ENCODE measurements at regions not wholly inside any gene's neighbourhood (a gene's known extent, or its start where the extent isn't known, plus 50 kb on each side); places are given as distances from the start of the nearest gene placed in this dataset.

GRCh38 chr9:28616310-28616709 lies 1043.0 kb upstream of the C9orf72 start:
- intact Hi-C loops (cut with micrococcal nuclease; ENCODE audit: unreplicated experiment) (no loop called here), in situ Hi-C loops (cut with MboI) (no loop called here)
- CTCF ChIA-PET: no interaction called here
- H3K9ac ChIP-seq (ENCODE audit: control insufficient read depth, insufficient read depth, low read length): no peak overlapping the region
- SMC1A ChIA-PET (ENCODE audit: uncharacterized antibody, unreplicated experiment): no interaction called here
- no peak for ATAC-seq
- POLR2A ChIA-PET: no interaction called here
- H4K20me1 ChIP-seq (ENCODE audit: control insufficient read depth, insufficient read depth): no peaks in the 10 kb centered on the region
- no peaks in the 10 kb centered on the region for H3K4me1 ChIP-seq (ENCODE audit: control insufficient read depth, insufficient read depth, low read length)
- no TSS peak for BruUV-seq (replicated peaks)
- H3K4me2 ChIP-seq (ENCODE audit: control insufficient read depth, insufficient read depth): no peak overlapping the region
- no peaks in the 10 kb centered on the region for H3K79me2 ChIP-seq (ENCODE audit: control insufficient read depth, insufficient read depth, low read length)
- DNase-seq (ENCODE audit: low read depth, low spot score): no peak
- no peaks in the 10 kb centered on the region for H3K9me3 ChIP-seq (replicated peaks; ENCODE audit: control insufficient read depth, insufficient read depth, low read length)
- no peaks in the 10 kb centered on the region for H3K27me3 ChIP-seq (replicated peaks in 1 of 2; ENCODE audit: control insufficient read depth in 2 of 2, insufficient read depth in 2 of 2, low read length in 1 of 2)
- H3K36me3 ChIP-seq (ENCODE audit: control insufficient read depth in 2 of 2, insufficient read depth in 2 of 2, low read length in 1 of 2): no peaks in the 10 kb centered on the region
- no peak for TF ChIP-seq SMARCA5 (IDR thresholded peaks at IDR 0.05)
- no peak for TF ChIP-seq SREBF2 (IDR thresholded peaks at IDR 0.05; ENCODE audit: low read length)
- no peak for TF ChIP-seq YBX1 (IDR thresholded peaks at IDR 0.05)
- TF ChIP-seq MYB (IDR thresholded peaks at IDR 0.05; ENCODE audit: borderline replicate concordance, low read depth, low read length): no peak
- TF ChIP-seq LARP7 (IDR thresholded peaks at IDR 0.05): no peak
- no peak for TF ChIP-seq NFYB (IDR thresholded peaks at IDR 0.05; ENCODE audit: insufficient read depth, low read depth, low read length)
- TF ChIP-seq RAD51 (IDR thresholded peaks at IDR 0.05): no peak
- TF ChIP-seq SMAD5 (IDR thresholded peaks at IDR 0.05; ENCODE audit: low read depth): no peak
- no peak for TF ChIP-seq ZBTB4 (CRISPR knock-in tag; IDR thresholded peaks at IDR 0.05)
- H3K4me3 ChIP-seq: no peak overlapping the region
- RAD21 ChIA-PET (ENCODE audit: unreplicated experiment): no interaction called here
- FAIRE-seq: no peak
- no peak overlapping the region for H3K27ac ChIP-seq (ENCODE audit: control insufficient read depth, insufficient read depth)
- H2AFZ ChIP-seq (ENCODE audit: control insufficient read depth, low read depth, low read length): no peak overlapping the region
- 0% methylated on average over 1 of the region's 1 CpG for WGBS (ENCODE audit: insufficient coverage, insufficient replicate concordance, low lambda C conversion rate, missing lambda C conversion rate)
